ENCODE measurements at regions not wholly inside any gene's neighbourhood (a gene's known extent, or its start where the extent isn't known, plus 50 kb on each side); places are given as distances from the start of the nearest gene placed in this dataset.

DNA sequence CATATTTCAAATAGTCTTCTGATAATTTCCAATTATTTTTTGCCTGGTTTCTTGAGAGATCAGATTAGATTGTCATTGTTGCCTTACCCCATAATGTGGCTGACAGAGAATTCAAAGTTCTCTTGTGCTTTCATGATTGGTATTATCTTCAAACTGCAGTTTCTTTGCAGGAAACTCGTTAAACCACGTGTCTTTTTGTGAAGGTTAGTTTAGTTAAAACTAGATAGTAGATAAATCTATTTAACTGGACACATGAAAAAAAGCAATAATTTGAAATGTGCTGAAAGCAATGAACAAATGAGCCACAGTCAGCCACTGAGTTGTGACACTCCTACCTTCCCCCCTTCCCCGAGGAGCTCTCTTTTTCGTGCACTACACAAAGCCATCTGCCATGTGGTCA lies 327.5 kb upstream of the UMPS start:
- POLR2A ChIA-PET: no interaction called here
- no peak overlapping the region for H3K27ac Mint-ChIP-seq

DNA sequence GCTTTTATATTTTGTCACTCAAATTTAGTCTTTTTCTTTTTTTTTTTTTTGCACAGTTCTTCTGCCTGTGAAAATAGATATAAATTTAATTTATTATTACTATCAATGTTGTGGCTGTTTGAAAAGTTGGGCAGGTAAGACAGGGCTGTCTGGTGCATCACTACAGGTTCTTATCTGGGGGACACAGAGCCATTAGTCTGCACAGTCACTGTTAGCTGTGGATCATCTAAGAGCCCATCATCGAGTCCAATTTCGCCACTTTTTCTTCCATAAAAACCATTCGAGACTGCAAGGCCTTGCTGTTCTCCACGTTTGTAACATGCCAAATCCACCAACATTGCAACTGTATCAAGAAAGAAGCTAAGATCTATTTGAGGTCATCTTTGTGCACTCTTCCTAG lies 325.6 kb upstream of the UMPS start:
- H3K4me1 ChIP-seq (ENCODE audit: control insufficient read depth in 1 of 2, extremely low read depth in 1 of 2, insufficient read depth in 2 of 2, low read length in 2 of 2): no peaks in the 10 kb centered on the region
- no peaks in the 10 kb centered on the region for H3K36me3 Mint-ChIP-seq
- H3K27me3 ChIP-seq (replicated peaks in 1 of 2; ENCODE audit: control insufficient read depth in 2 of 2, extremely low read depth in 1 of 2, insufficient read depth in 2 of 2, low read length in 1 of 2): no peaks in the 10 kb centered on the region
- H3K27ac Mint-ChIP-seq: no peak overlapping the region
- CTCF ChIA-PET: interaction anchor here in 1 of 2 donors (0.6 to 0.7 kb wide), 4 partner anchors 10 to 573 kb away, joined by 3 to 9 read pairs (median 4); no protein-coding TSS in a partner anchor
- H3K9me3 ChIP-seq: no peaks in the 10 kb centered on the region
- H3K4me3 ChIP-seq (ENCODE audit: control insufficient read depth in 1 of 2, extremely low read depth in 1 of 2, low read length in 1 of 2): no peak overlapping the region
- whole genome bisulfite sequencing (ENCODE audit: insufficient coverage): 80% methylated on average over 3 of the region's 4 CpGs
- DNase-seq (no peak), ATAC-seq (replicated peaks in 1 of 4) (no peak)
- H3K4me1 Mint-ChIP-seq: no peaks in the 10 kb centered on the region
- no peaks in the 10 kb centered on the region for H3K36me3 ChIP-seq (ENCODE audit: control insufficient read depth in 2 of 2, extremely low read depth in 1 of 2, insufficient read depth in 1 of 2, low read length in 1 of 2)
- POLR2A ChIA-PET: interaction anchor here in 1 of 2 donors (0.6 kb wide), 1 partner anchor 404 kb away, joined by 6 read pairs; no protein-coding TSS in a partner anchor
- no peak overlapping the region for H3K4me3 Mint-ChIP-seq
- H3K9me3 Mint-ChIP-seq: no peaks in the 10 kb centered on the region
- H3K27ac ChIP-seq (ENCODE audit: low read length): no peak overlapping the region
- H3K27me3 Mint-ChIP-seq: peaks cover 9 to 11% of the 10 kb centered on the region in 2 donors

More for the DNA sequence above, 327.5 kb upstream of the UMPS start:
- Mint-ChIP-seq H3K9me3 (no peaks in the 10 kb centered on the region), H3K4me3 (no peak overlapping the region), H3K4me1 (no peaks in the 10 kb centered on the region), H3K27me3 (peaks cover 12 to 14% of the 10 kb centered on the region in 2 donors), H3K36me3 (no peaks in the 10 kb centered on the region)
- H3K27ac ChIP-seq (ENCODE audit: low read length): no peak overlapping the region
- H3K9me3 ChIP-seq: no peaks in the 10 kb centered on the region
- DNase-seq (no peak), ATAC-seq (replicated peaks in 1 of 4) (no peak)
- H3K27me3 ChIP-seq (replicated peaks in 1 of 2; ENCODE audit: control insufficient read depth in 2 of 2, extremely low read depth in 1 of 2, insufficient read depth in 2 of 2, low read length in 1 of 2): no peaks in the 10 kb centered on the region
- H3K36me3 ChIP-seq (ENCODE audit: control insufficient read depth in 2 of 2, extremely low read depth in 1 of 2, insufficient read depth in 1 of 2, low read length in 1 of 2): no peaks in the 10 kb centered on the region
- CTCF ChIA-PET: no interaction called here
- H3K4me1 ChIP-seq (ENCODE audit: control insufficient read depth in 1 of 2, extremely low read depth in 1 of 2, insufficient read depth in 2 of 2, low read length in 2 of 2): no peaks in the 10 kb centered on the region
- no peak overlapping the region for H3K4me3 ChIP-seq (ENCODE audit: control insufficient read depth in 1 of 2, extremely low read depth in 1 of 2, low read length in 1 of 2)
- WGBS (ENCODE audit: insufficient coverage): no CpG with 5 or more reads among the region's 4 CpGs

DNA sequence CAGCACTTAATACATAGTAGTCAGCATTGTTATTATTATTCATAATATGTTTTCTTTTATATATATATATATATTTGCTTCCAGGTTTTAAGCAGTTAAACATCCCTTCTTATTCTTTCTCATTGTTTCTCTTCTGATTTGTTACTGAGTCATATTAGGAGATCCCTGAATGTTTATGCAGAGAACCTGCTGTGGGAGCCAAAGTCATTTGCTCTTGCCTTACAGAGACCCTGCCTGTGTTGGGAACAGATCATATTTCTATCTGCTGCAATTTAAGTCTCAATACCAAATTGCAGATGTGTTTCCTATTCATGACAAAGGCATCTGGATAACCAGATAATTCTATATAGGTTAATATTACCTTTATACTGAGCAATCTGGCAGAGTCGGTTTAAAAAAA lies 323.0 kb upstream of the UMPS start:
- Histone ChIP-seq H3K4me1 (ENCODE audit: control insufficient read depth in 1 of 2, extremely low read depth in 1 of 2, insufficient read depth in 2 of 2, low read length in 2 of 2) (no peaks in the 10 kb centered on the region), H3K36me3 (ENCODE audit: control insufficient read depth in 2 of 2, extremely low read depth in 1 of 2, insufficient read depth in 1 of 2, low read length in 1 of 2) (no peaks in the 10 kb centered on the region), H3K27me3 (replicated peaks in 1 of 2; ENCODE audit: control insufficient read depth in 2 of 2, extremely low read depth in 1 of 2, insufficient read depth in 2 of 2, low read length in 1 of 2) (no peaks in the 10 kb centered on the region), H3K4me3 (ENCODE audit: control insufficient read depth in 1 of 2, extremely low read depth in 1 of 2, low read length in 1 of 2) (no peak overlapping the region), H3K9me3 (no peaks in the 10 kb centered on the region), H3K27ac (ENCODE audit: low read length) (no peak overlapping the region)
- CTCF ChIA-PET: interaction anchor here in 1 of 2 donors (0.7 kb wide), 1 partner anchor 36 kb away, joined by 3 read pairs; no protein-coding TSS in a partner anchor
- H3K9me3 Mint-ChIP-seq: no peaks in the 10 kb centered on the region
- DNase-seq (no peak), ATAC-seq (replicated peaks in 1 of 4) (no peak)
- no CpG with 5 or more reads among the region's 1 CpG for WGBS (ENCODE audit: insufficient coverage)
- POLR2A ChIA-PET: no interaction called here
- no peaks in the 10 kb centered on the region for H3K4me1 Mint-ChIP-seq
- no peak overlapping the region for H3K4me3 Mint-ChIP-seq
- no peaks in the 10 kb centered on the region for H3K36me3 Mint-ChIP-seq
- H3K27ac Mint-ChIP-seq: no peak overlapping the region
- H3K27me3 Mint-ChIP-seq: peaks cover 6 to 13% of the 10 kb centered on the region in 2 donors

DNA sequence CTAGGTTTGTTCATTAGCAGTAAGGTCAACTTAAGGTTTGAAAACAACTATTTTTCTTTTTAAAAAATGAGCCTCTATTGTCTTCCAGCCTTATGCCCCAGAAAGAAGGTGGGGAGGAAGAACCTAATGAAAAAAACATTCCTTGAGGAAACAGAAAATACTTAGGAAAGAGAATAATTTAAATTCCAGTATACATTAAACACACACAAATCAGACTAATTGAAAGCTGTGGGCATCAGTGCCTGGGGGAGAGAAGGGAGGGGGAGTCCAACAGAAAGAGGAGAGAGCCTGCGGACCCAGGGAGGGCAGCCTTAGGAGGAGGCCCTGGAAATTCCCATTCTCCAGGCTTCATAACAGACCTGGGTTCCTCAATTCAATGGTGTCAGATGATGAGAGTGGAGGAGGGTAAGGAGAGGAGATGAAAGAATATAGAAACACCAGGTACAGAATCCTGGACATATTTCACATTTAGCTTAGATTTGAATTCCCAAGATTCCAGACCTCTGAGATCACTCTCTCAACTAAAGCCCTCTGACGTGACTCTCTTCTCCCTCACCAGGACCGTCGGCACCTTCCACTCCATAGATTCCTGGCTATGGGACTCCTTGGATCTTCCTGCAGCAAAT lies 320.5 kb upstream of the UMPS start:
- Mint-ChIP-seq H3K9me3 (no peaks in the 10 kb centered on the region), H3K36me3 (no peaks in the 10 kb centered on the region), H3K4me1 (no peaks in the 10 kb centered on the region), H3K27ac (no peak overlapping the region), H3K27me3 (peaks cover 6 to 10% of the 10 kb centered on the region in 2 donors), H3K4me3 (no peak overlapping the region)
- WGBS (ENCODE audit: insufficient coverage): 81% methylated on average over 3 of the region's 4 CpGs
- DNase-seq: no peak
- H3K9me3 ChIP-seq: no peaks in the 10 kb centered on the region
- no peak for ATAC-seq (replicated peaks in 1 of 4)
- H3K36me3 ChIP-seq (ENCODE audit: control insufficient read depth in 2 of 2, extremely low read depth in 1 of 2, insufficient read depth in 1 of 2, low read length in 1 of 2): no peaks in the 10 kb centered on the region
- peaks cover 0 to 3% of the 10 kb centered on the region in 2 experiments for H3K27me3 ChIP-seq (replicated peaks in 1 of 2; ENCODE audit: control insufficient read depth in 2 of 2, extremely low read depth in 1 of 2, insufficient read depth in 2 of 2, low read length in 1 of 2)
- no peak overlapping the region for H3K27ac ChIP-seq (ENCODE audit: low read length)
- POLR2A ChIA-PET: no interaction called here
- H3K4me1 ChIP-seq (ENCODE audit: control insufficient read depth in 1 of 2, extremely low read depth in 1 of 2, insufficient read depth in 2 of 2, low read length in 2 of 2): no peaks in the 10 kb centered on the region
- H3K4me3 ChIP-seq (ENCODE audit: control insufficient read depth in 1 of 2, extremely low read depth in 1 of 2, low read length in 1 of 2): no peak overlapping the region
- CTCF ChIA-PET: no interaction called here

DNA sequence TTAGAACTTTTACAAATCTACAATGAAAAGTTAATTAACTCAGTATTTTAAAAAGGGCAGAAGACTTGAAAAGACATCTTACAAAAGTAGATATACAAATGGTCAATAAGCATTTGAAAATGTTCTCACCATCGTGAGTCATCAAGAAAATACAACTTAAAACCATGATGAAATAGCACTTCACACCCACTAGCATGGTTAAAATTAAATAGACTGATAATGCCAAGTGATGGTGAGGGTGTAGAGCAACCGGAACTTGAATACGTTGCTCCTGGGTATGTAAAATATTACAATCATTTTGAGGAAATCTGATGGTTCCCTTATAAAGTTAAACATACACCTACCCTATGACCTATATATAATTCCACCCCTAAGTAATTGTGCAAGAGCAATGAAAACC lies 319.8 kb upstream of the UMPS start:
- WGBS (ENCODE audit: insufficient coverage): no CpG with 5 or more reads among the region's 3 CpGs
- no peaks in the 10 kb centered on the region for H3K9me3 ChIP-seq
- Mint-ChIP-seq H3K27me3 (peaks cover 6 to 7% of the 10 kb centered on the region in 2 donors), H3K4me3 (no peak overlapping the region), H3K9me3 (no peaks in the 10 kb centered on the region), H3K36me3 (no peaks in the 10 kb centered on the region), H3K27ac (no peak overlapping the region), H3K4me1 (no peaks in the 10 kb centered on the region)
- CTCF ChIA-PET: no interaction called here
- H3K4me1 ChIP-seq (ENCODE audit: control insufficient read depth in 1 of 2, extremely low read depth in 1 of 2, insufficient read depth in 2 of 2, low read length in 2 of 2): no peaks in the 10 kb centered on the region
- DNase-seq (no peak), ATAC-seq (replicated peaks in 1 of 4) (no peak)
- H3K27ac ChIP-seq (ENCODE audit: low read length): no peak overlapping the region
- no peaks in the 10 kb centered on the region for H3K36me3 ChIP-seq (ENCODE audit: control insufficient read depth in 2 of 2, extremely low read depth in 1 of 2, insufficient read depth in 1 of 2, low read length in 1 of 2)
- H3K4me3 ChIP-seq (ENCODE audit: control insufficient read depth in 1 of 2, extremely low read depth in 1 of 2, low read length in 1 of 2): no peak overlapping the region
- POLR2A ChIA-PET: no interaction called here
- H3K27me3 ChIP-seq (replicated peaks in 1 of 2; ENCODE audit: control insufficient read depth in 2 of 2, extremely low read depth in 1 of 2, insufficient read depth in 2 of 2, low read length in 1 of 2): peaks cover 0 to 3% of the 10 kb centered on the region in 2 experiments

DNA sequence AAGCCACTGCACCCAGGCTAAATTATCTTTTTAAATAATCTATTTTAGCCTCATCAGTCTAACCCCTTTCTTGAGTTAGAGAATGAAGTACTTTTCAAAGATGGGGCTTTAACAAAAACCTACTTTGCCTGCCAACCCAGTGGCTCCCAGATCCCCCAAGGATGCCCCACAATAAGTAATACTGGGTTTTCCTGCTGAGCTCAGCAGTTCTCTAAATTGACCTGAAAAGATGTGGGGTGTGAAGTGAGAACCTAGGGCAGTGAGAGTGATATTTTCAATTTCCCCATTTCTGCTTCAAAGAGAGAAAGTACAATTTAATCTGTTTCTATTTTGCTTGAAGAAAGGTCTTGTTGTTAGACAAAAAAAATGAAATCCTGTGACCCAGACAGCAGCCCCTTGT lies 318.5 kb upstream of the UMPS start:
- Mint-ChIP-seq H3K27ac (no peak overlapping the region), H3K36me3 (no peaks in the 10 kb centered on the region), H3K4me1 (no peaks in the 10 kb centered on the region), H3K27me3 (peaks cover 3 to 7% of the 10 kb centered on the region in 2 donors), H3K9me3 (no peaks in the 10 kb centered on the region), H3K4me3 (no peak overlapping the region)
- no peaks in the 10 kb centered on the region for H3K9me3 ChIP-seq
- H3K36me3 ChIP-seq (ENCODE audit: control insufficient read depth in 2 of 2, extremely low read depth in 1 of 2, insufficient read depth in 1 of 2, low read length in 1 of 2): no peaks in the 10 kb centered on the region
- H3K4me3 ChIP-seq (ENCODE audit: control insufficient read depth in 1 of 2, extremely low read depth in 1 of 2, low read length in 1 of 2): no peak overlapping the region
- DNase-seq (no peak), ATAC-seq (replicated peaks in 1 of 4) (no peak)
- POLR2A ChIA-PET: no interaction called here
- no peaks in the 10 kb centered on the region for H3K4me1 ChIP-seq (ENCODE audit: control insufficient read depth in 1 of 2, extremely low read depth in 1 of 2, insufficient read depth in 2 of 2, low read length in 2 of 2)
- peaks cover 0 to 11% of the 10 kb centered on the region in 2 experiments for H3K27me3 ChIP-seq (replicated peaks in 1 of 2; ENCODE audit: control insufficient read depth in 2 of 2, extremely low read depth in 1 of 2, insufficient read depth in 2 of 2, low read length in 1 of 2)
- H3K27ac ChIP-seq (ENCODE audit: low read length): no peak overlapping the region
- CTCF ChIA-PET: no interaction called here

DNA sequence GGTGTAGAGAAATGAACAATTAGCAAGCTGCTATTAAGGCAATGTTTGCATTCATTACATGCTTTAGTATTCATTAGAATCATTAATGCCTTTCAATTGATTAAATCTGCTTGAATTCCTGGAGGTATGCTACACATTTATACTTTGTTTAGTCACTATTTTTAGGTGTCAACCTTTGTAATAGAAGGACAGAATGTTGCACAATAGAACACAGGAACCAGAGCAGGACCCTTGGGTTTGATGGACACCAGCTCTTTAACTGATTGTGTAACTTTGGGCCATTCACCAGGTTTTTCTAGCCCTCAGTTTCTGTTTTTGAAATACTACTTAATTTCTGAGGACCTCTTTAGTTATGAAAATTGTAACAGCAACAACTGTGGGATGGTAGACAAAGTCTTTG lies 317.6 kb upstream of the UMPS start:
- Histone ChIP-seq H3K27ac (ENCODE audit: low read length) (no peak overlapping the region), H3K36me3 (ENCODE audit: control insufficient read depth in 2 of 2, extremely low read depth in 1 of 2, insufficient read depth in 1 of 2, low read length in 1 of 2) (no peaks in the 10 kb centered on the region), H3K4me3 (ENCODE audit: control insufficient read depth in 1 of 2, extremely low read depth in 1 of 2, low read length in 1 of 2) (no peak overlapping the region), H3K27me3 (replicated peaks in 1 of 2; ENCODE audit: control insufficient read depth in 2 of 2, extremely low read depth in 1 of 2, insufficient read depth in 2 of 2, low read length in 1 of 2) (peaks cover 0 to 11% of the 10 kb centered on the region in 2 experiments), H3K9me3 (no peaks in the 10 kb centered on the region), H3K4me1 (ENCODE audit: control insufficient read depth in 1 of 2, extremely low read depth in 1 of 2, insufficient read depth in 2 of 2, low read length in 2 of 2) (no peaks in the 10 kb centered on the region)
- no peaks in the 10 kb centered on the region for H3K36me3 Mint-ChIP-seq
- no peaks in the 10 kb centered on the region for H3K4me1 Mint-ChIP-seq
- H3K4me3 Mint-ChIP-seq: no peak overlapping the region
- CTCF ChIA-PET: no interaction called here
- H3K9me3 Mint-ChIP-seq: no peaks in the 10 kb centered on the region
- POLR2A ChIA-PET: no interaction called here
- no peak overlapping the region for H3K27ac Mint-ChIP-seq
- ATAC-seq (replicated peaks in 1 of 4) (no peak), DNase-seq (no peak)
- peaks cover 3 to 7% of the 10 kb centered on the region in 2 donors for H3K27me3 Mint-ChIP-seq

Data from T-cell (primary cell).